ENCODE measurements at regions not wholly inside any gene's neighbourhood (a gene's known extent, or its start where the extent isn't known, plus 50 kb on each side); places are given as distances from the start of the nearest gene placed in this dataset.
"Not testable (repeated sequence)": the region's sequence is repeated elsewhere in the genome, so short reads cannot be mapped to it uniquely, and the experiment has no call there.

DNA sequence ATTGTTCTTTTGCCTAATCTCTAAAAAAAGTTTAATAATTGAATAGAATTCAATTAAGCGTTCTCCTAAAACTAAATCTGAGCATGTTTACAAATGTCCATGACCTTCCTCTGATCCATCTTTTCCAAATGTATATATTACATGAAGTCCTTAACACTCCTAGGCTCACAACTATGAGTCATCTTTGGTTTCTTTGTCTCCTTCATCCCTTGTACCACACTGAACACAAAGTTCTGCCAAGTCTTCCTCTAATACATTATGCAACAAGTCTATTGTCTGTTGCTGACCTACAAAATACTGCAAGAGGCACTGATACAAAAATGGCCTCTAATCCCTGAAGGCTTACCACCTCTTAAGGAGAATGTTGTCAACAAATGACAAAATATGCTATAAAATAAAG is 550.2 kb downstream of the PYDC2 start:
- H3K4me3 ChIP-seq (ENCODE audit: low read depth, low read length), result no peak overlapping the region

DNA sequence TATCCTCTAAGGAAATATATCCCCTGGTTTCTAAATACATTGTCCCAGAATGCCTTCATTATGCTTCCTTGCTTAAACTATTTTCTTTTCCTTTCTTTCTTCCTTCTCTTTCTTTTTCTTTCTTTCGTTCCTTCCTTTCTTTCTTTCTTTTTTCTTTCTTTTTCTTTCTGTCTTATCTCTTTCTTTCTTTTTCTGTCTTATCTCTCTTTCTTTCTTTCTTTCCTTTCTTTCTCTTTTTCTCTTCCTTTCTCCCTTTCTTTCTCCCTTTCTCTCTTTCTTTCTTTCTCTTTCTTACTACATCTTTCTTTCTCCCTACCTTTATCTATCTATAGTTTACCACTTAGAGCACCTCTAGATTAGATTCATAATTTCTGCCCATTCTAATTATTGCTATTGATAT is 552.1 kb downstream of the PYDC2 start:
- H3K4me3 ChIP-seq (ENCODE audit: low read depth, low read length), result no peak overlapping the region

DNA sequence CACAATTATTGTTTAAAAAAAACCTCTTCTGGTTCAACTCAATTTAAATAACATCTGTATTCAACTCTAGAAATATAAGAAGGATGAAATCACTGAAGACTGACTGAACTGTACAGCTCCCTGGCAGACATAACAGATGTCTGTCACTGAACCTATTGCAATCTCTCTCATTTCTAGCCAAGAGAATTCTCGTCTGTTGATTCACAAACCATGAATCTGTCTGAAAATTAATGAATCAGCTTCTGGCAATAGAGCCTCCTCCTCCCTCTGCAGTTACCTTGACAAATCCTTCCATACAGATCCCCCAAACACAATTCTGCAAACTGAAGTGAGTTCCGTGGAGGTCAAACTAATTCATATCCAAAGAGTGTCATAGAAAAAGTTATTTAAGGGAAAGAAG is 561.4 kb downstream of the PYDC2 start:
- no peak overlapping the region for H3K4me3 ChIP-seq (ENCODE audit: low read depth, low read length)

DNA sequence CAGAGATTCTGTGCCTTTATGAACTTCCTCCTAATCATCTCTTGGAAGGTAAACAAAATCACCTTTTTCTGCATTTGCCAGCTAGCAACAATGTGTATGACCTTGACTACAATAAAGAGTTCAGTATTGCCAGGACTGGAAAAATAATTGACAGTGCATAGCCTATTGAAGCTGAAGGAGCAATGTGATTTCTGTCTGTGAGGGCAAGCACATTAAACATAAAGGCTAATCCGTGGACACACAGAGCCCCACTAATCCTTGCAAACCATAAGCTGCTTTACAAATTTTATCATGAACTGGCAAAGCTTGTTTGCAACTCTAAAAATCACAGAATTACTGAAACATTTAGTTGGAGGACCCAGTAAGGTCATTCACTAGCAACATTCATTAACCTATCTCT is 563.8 kb downstream of the PYDC2 start:
- no peak overlapping the region for H3K4me3 ChIP-seq (ENCODE audit: low read depth, low read length)

DNA sequence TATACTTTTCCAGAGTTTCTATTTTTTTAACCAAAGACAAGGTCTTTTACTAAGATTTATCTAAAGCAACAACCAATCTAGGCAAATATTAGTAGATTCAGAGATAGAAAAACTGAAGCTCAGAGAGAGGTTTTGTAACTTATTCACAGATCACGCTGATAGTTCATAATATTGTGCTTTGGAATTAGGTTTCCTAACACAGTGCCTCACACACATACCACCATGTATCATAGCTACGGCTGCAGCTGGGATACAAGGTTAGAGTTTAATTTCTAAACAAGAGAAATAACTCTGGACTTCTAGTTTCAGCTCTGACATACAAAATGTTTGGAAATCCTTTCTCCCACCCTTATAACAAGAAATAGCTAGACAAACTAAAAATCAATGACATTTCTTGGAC is 565.7 kb downstream of the PYDC2 start:
- H3K4me3 ChIP-seq (ENCODE audit: low read depth, low read length), result no peak overlapping the region

DNA sequence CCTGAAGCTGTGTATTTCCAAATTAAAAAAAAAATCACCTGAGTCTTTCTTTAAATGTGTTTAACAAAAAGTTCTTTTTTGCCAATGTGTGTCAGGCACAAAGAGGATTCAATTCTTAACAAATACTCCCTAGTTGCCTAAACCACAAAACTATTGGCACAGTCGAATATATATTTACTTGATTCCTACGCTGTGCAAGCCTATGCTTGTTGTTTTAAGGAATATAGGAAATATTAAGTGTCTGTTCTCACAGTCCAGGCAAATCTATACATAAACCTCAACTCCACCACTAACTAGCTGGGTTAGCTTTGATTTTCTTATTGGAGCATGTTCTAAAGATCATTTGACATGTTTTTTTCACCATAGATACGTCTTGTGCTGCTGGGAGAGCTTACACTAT is 571.0 kb downstream of the PYDC2 start:
- no peak overlapping the region for H3K4me3 ChIP-seq (ENCODE audit: low read depth, low read length)

DNA sequence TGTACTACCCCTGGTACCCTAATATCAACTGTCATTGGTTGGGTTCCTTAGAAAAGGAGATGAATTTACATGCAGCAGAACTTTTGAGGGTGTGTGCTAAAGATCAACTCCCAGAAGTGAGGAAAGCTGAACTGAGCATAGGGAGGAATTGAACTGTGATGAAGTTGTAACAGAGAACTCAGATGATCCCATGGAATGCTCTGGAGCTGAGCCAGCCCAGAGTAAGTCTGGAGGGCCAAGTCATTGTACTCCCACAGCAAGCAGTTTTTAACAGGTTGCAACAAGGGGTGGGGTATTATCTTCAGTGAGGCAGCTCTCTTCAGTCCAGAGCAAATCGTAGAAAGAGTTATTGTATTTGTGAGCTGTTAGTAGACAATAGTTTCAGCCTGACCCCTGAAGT is 572.3 kb downstream of the PYDC2 start:
- H3K4me3 ChIP-seq (ENCODE audit: low read depth, low read length), result no peak overlapping the region

DNA sequence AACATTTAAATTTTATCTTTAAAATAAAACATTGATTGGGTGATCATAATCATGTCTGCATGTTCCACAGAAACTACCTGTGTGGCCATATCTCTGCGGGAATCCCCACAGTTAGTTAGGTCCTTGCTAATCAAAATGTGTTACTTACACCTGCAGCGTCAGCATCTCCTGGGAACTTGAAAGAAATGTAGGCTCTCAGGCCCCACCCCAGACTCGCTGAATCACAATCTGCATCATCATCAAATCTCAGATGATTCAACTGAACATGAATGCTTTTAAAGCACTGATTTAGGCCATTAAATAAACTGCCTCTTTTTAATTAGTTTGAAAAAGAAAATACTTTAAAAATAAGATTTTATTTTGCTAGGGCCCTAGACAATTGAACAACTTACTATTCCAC is 577.8 kb downstream of the PYDC2 start:
- no peak overlapping the region for H3K4me3 ChIP-seq (ENCODE audit: low read depth, low read length)

DNA sequence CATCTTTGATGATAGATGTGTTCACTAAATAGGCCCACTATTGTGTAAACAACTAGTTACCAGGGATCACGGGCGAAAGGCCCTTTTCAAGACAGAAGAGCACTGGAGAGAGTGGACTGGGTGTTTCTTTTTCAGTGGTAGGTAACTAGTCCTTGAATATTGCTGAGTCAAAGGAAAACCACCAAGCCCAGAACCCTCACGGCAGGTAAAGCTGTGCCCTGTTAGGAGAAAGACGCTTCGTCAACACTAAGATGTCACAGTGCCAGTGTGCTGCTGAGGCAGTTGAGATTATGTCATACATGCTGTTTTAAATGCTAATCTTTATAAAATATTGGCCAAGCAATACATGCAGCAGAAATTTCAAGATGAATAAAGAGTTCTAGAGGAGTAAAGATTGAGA is 578.6 kb downstream of the PYDC2 start:
- no peak overlapping the region for H3K4me3 ChIP-seq (ENCODE audit: low read depth, low read length)

DNA sequence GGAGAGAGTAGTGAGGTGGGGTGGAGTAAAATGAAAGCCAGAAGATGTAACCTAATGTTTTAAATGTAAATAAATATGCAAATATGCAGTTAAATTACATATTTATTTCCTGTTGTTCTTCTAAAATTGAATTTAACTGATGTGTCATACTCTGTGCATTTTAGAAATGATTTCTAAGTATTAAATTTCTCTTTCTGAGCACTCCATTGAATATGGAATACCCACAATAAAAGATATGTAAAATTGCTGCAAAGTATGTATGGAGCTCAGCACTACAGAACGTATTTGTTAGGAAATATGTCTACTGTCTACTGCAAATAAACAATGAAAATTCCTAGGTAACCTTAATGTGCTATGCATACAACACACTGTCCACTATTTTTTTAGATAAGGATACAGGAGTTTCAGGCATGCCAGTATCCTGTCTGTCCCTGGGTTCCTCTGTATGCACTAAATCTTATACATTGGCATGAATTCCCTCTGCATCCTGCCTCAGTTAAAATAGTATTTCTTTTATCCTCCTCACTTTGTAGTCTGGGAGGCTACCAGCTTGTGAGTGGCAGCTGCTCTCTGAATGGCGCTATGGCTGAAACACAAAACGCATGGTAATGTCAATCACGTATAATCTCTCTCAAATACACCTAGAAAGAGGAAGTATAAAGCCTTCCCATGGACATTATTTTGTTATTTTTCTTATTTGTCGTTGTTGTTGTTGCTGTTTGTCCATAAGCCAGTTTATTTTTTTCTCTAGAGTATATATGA is 579.5 kb downstream of the PYDC2 start:
- no peak overlapping the region for H3K4me3 ChIP-seq (ENCODE audit: low read depth, low read length)

DNA sequence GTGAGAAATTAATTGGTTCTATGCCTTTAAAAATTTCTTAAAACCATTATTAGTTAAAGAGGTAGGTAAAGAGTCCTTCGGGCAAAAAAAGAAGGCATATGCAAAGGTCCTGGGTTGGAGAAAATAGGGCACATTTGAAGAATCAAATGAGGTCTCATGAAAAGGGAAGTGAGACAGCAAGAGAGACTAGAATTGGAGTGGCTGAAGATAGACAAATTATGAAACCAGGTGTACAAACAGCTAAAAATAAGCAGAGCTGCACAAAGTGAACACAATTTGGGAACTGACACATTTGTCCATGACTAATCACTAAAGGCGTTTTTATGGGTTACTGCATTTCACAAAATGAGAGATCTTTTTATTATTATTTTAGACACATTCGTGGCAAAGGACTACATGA is 581.2 kb downstream of the PYDC2 start:
- H3K4me3 ChIP-seq (ENCODE audit: low read depth, low read length), result no peak overlapping the region

DNA sequence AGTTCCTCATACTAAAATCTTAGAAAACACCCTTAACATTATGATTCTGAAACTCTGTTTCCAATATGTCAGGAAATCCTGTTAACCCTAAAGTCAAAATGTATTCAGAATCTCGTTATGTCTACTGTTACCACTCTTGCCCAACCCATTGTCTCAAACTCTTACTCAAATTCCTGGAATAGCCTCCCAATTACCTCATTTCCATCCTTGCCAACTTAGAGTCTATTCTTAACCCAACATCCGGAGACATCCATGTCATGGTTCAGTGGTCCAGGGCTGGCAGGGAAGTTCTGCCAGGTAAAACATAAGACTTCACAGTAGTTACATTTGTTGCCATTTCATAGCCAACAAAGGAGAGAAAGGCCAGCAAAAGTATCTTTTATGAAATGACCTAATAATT is 593.9 kb downstream of the PYDC2 start:
- H3K4me3 ChIP-seq (ENCODE audit: low read depth, low read length), result no peak overlapping the region

DNA sequence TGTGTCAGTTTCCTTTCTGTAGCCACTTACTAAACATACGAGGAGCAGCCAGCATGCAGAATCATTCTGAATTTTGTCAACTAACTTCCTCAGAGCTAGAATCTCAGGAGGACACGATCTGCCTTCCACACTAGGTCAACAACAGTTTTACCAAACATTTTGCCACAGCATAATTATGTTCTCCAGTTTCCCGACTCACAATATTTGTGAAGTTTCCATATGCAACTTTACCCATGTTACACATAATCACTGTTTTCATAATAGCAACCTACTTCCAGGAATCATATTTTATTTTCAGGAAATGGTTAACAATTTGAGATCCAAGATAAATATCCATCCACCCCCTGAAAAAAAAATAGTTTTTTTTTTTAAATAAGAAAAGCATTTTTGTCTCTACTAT is 595.0 kb downstream of the PYDC2 start:
- H3K4me3 ChIP-seq (ENCODE audit: low read depth, low read length), result no peak overlapping the region

DNA sequence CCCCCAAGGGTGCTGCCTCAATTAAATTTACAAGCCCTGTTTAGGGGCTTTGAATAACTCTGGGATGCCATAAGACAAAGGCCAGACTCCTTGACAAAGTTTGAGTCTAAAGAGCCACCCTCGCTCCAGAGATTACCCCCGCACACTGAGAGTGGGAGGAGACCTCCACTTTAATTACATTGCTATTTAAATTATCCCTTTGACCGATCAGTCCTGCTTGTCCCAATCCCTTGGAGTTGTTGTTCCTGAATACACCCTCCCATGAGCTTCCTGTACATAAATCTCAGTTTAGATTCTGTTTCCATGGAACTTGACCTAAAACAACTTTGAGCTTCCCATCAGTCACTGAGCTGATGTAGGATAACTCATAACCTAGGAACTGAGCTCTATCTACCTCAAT is 596.3 kb downstream of the PYDC2 start:
- no peak overlapping the region for H3K4me3 ChIP-seq (ENCODE audit: low read depth, low read length)

DNA sequence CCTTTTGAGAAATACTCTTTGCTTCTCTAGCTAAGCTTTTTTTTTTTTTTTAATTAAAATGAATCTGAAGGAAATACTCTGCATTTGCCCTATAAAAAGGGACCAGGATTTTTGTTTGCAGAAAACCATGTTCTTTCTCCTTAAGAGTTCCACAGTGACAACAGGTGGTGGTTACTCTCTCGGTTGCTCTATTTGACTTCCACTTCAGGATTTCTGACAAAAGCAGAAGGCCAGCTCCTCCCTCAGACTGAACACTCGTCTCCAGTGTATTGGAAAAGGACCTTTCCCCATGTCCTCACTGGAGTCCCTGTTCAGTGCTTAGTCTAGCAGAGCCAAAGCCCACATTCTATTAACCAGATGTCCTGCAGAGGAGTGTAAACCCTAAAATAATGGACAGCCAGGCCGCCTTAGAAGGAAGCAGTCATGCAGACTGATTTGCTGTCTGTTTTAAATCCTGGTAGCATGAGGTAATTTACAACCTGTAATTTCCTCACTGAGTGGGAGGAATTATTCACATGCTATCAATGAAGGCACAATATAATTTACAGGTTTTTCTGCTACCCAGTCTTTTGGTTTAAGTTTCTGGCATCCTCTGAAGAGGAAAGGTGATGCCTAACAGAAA is 599.3 kb downstream of the PYDC2 start:
- H3K4me3 ChIP-seq (ENCODE audit: low read depth, low read length), result no peak overlapping the region

DNA sequence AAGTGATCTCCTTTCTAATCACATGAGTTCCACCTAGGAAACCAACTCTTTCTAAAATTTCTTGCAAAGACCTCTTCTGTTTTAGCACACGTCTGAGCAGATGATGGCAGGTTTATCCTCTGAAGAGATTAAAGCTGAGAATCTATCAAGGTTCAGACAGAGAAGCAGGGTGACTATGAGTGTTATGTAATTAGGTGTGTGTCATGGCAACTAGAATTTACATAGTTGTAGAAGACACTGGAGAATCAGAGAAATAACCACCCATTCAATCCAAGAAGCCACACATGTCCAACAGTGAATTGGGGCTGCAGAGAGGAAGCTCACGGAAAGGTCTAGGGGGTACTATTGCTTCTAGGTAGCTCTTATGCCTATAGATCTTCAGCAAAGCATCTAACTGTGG is 600.5 kb downstream of the PYDC2 start:
- no peak overlapping the region for H3K4me3 ChIP-seq (ENCODE audit: low read depth, low read length)

DNA sequence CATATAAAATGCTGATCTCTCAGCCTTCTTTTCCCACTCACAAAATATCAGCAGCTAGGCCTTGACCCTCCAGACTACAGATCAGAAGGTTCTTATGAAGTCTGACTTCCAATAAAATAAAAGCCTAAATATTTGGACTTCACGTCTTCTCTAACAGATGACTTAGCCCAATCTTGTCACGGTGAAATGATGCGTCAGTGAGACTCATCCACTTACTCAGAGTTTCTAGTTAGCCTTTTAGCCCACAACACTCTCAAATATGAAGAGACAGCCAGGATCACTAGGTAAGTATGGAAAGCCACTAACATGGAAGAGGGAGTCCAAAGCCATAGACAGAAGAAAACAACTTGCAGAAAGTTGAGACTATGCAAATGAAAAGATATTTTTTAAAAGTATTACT is 601.2 kb downstream of the PYDC2 start:
- no peak overlapping the region for H3K4me3 ChIP-seq (ENCODE audit: low read depth, low read length)

DNA sequence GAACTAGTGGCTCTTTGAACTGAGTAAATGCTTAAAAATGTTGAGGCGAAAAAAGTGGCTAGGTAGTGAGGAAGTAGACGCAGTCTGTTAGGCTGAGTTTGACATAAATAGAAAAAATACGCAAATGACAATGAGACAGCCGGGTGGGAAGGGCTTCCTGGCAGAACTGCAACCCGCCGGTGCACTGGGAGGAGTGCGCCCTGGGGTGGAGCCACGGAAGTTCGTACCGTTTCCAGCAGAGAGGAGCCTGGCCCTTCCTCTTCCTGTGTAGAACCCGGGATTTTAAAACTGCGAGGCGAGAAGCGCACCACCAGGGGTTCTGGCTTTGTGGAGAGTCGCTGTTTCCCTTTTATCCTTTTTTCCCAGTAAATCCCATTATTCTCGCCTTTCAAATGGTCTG is 602.6 kb downstream of the PYDC2 start:
- H3K4me3 ChIP-seq (ENCODE audit: low read depth, low read length), result no peak overlapping the region

DNA sequence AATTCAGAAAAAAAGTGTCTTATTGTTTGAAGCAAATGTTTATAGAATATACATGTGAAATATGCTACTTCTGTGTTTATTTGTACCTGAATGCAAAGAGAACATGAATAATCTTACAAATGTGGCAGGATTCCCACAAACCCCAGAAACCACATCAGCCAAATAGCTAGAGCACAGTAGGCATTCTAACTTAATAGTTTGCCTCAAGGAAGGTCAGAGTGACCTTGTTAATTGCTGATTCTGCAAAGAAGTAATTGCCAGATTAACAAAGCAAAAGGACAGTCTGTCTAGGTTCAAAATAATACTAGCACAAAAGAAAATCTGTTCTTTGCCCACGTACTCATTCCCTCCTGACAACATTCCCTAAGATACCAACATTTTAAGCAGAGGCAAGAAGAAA is 604.0 kb downstream of the PYDC2 start:
- H3K4me3 ChIP-seq (ENCODE audit: low read depth, low read length), result no peak overlapping the region

DNA sequence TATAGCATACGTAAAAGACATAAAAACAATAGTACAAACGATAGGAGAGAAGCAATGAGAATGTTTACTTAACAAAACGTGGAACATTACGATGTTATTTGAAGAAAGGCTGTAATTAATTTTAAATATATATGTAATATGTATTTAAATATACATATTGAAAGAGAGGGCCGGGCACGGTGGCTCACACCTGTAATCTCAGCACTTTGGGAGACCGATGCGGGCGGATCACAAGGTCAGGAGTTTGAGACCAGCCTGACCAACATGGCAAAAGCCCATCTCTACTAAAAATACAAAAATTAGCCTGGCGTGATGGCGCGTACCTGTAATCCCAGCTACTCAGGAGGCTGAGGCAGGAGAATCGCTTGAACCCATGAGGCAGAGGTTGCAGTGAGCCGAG is 605.3 kb downstream of the PYDC2 start:
- H3K4me3 ChIP-seq (ENCODE audit: low read depth, low read length), result not testable (repeated sequence)

DNA sequence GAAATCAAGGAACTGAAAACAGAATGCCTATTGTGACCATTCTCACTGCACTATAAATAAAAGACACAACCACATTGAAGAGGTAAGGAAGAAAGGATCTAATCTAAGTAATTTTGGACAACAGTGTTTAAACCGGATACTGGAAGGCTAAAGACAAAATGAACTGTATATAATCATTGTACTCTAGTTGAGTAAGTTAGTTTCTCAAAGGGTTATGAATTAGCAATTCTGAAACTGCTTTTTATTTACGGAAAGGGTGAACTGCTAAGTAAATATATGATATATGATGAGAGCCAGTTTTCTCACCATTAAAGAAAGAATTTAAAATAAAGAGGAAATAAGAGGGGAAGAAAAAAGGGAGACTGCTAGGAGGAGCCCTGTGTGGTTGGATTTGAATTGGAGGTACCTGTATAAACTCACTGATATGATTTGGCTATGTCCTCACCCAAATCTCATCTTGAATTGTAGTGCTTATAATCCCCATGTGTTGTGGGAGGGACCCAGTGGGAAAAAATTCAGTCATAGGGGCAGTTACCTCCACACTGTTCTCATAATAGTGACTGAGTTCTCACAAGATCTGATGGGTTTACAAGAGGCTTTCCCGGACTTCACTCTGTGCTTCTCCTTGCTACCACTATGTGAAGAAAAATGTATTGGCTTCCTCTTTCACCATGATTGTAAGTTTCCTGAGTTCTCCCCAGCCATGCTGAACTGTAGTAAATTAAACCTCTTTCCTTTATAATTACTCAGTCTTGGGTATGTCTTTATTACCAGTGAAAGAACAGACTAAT is 607.7 kb downstream of the PYDC2 start:
- no peak overlapping the region for H3K4me3 ChIP-seq (ENCODE audit: low read depth, low read length)

DNA sequence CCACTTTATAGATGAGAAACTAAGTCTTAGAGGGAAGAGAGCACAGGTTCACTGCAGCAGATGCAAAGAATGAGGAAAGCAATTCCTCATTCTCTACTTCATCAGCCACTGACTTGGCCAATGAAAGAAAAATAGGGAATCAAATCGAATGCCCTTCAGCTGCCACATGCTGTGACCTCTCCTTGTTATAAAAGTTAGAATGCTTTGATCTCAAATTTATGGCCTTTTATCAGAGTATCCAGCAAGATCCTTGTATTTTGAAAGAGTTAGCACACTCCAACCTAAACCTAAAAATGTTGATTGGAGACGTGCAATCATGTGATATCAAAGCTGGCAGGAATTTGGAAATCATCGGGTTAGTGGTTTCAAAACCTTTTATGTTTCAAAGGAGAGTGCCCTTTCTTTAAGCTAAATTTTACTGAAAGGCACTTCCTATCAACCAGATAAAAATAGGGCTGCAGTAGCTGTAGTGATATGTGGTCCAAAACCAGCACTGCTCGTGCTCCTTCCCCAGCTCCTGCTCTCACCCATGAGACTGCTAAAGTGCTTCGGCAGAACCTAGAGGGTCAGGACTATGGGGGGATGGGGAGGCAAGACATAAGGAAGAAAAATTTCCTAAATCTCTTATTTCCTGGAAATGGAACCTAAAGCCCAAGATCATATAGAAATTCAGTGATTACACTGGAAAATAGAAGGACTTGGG is 617.0 kb downstream of the PYDC2 start:
- no peak overlapping the region for H3K4me3 ChIP-seq (ENCODE audit: low read depth, low read length)

Measured in iPS-11a (cell line).